Lower leg skin (tissue), 4 donors: ENCODE measurements at regions not wholly inside any gene's neighbourhood (a gene's known extent, or its start where the extent isn't known, plus 50 kb on each side); places are given as distances from the start of the nearest gene placed in this dataset.

ENCODE experiments used
- DNase-seq, 2 donors: peaks; one replicate each; pipeline ENCODE4 v3.0.0-alpha.2; 2019; ENCODE audit warnings: low spot score in 2 of 2
- H3K4me3 ChIP-seq: fragments of 200-600 bp; sonication (generic); 2 replicates; pipeline ENCODE4 v1.5.1; 2017; ENCODE audit warnings: mild to moderate bottlenecking, low read depth; ENCODE audit not compliant: poor library complexity, severe bottlenecking
- CTCF ChIP-seq, 3 donors: fragments of 450-650 bp; IDR thresholded peaks; one replicate each; pipeline ENCODE4 v1.5.1; 2016; ENCODE audit warnings: antibody characterized with exemption in 3 of 3, mild to moderate bottlenecking in 3 of 3, moderate library complexity in 2 of 3
- POLR2A ChIP-seq, 2 donors: fragments of 450-650 bp; IDR thresholded peaks; one replicate each; pipeline ENCODE4 v1.6.1; 2016 to 2017; ENCODE audit warnings: antibody characterized with exemption in 2 of 2, mild to moderate bottlenecking in 1 of 2, moderate library complexity in 1 of 2
- WGBS, 2 donors: methylation state at CpG; one replicate each; pipeline ENCODE4 v1.1.5; 2018; 5-methylcytosine and 5-hydroxymethylcytosine counted together
- intact Hi-C: fragments of 100-400 bp; cut with DNase I; formaldehyde crosslinking; loops from one replicate; pipeline ENCODE4 v1.15.0; 2023; ENCODE audit warnings: low total_unique reads

- WGBS, 2 donors: 80 to 87% methylated on average over 4 of the region's 4 CpGs
- H3K4me3 ChIP-seq: no peak overlapping the region
- no peak for DNase-seq
- no peak for TF ChIP-seq CTCF (IDR thresholded peaks at IDR 0.05)
- TF ChIP-seq POLR2A (IDR thresholded peaks at IDR 0.05): no peak
- intact Hi-C loops: no loop called here
Observed at GRCh38 chr5:42878550-42878949, 66.9 kb upstream of the SELENOP start.

GRCh38 chr5:42878041-42878440 lies 66.3 kb upstream of the SELENOP start:
- intact Hi-C loops: no loop called here
- DNase-seq: no peak
- TF ChIP-seq CTCF (IDR thresholded peaks at IDR 0.05) (no peak), POLR2A (IDR thresholded peaks at IDR 0.05) (no peak)
- H3K4me3 ChIP-seq: no peak overlapping the region

GRCh38 chr5:42877431-42877830 lies 65.7 kb upstream of the SELENOP start:
- WGBS, 2 donors: 84 to 90% methylated on average over 2 of the region's 2 CpGs
- intact Hi-C loops: no loop called here

GRCh38 chr5:42876375-42876844 lies 64.7 kb upstream of the SELENOP start:
- DNase-seq: no peak
- intact Hi-C loops: no loop called here
- 48 to 51% methylated on average over 4 of the region's 4 CpGs for WGBS, 2 donors
- TF ChIP-seq CTCF (IDR thresholded peaks at IDR 0.05): no peak
- no peak for TF ChIP-seq POLR2A (IDR thresholded peaks at IDR 0.05)
- H3K4me3 ChIP-seq: no peak overlapping the region

More at GRCh38 chr5:42877431-42877830, 65.7 kb upstream of the SELENOP start:
- no peak for TF ChIP-seq POLR2A (IDR thresholded peaks at IDR 0.05)
- no peak overlapping the region for H3K4me3 ChIP-seq
- no peak for DNase-seq

GRCh38 chr5:42875785-42876374 lies 64.2 kb upstream of the SELENOP start:
- H3K4me3 ChIP-seq: no peak overlapping the region
- 48 to 76% methylated on average over 1 of the region's 1 CpG for WGBS, 2 donors
- DNase-seq: no peak
- intact Hi-C loops: no loop called here
- TF ChIP-seq CTCF (IDR thresholded peaks at IDR 0.05) (no peak), POLR2A (IDR thresholded peaks at IDR 0.05) (no peak)

- intact Hi-C loops: no loop called here
- TF ChIP-seq POLR2A (IDR thresholded peaks at IDR 0.05): no peak
Observed at GRCh38 chr5:42875211-42875610, 63.5 kb upstream of the SELENOP start.

GRCh38 chr5:42874621-42875198 lies 63.0 kb upstream of the SELENOP start:
- no peak for DNase-seq
- H3K4me3 ChIP-seq: no peak overlapping the region
- intact Hi-C loops: no loop called here
- TF ChIP-seq CTCF (IDR thresholded peaks at IDR 0.05) (no peak), POLR2A (IDR thresholded peaks at IDR 0.05) (no peak)
- WGBS, 2 donors: 71 to 79% methylated on average over 2 of the region's 2 CpGs

More at GRCh38 chr5:42875211-42875610, 63.5 kb upstream of the SELENOP start:
- H3K4me3 ChIP-seq: no peak overlapping the region
- DNase-seq: no peak
